H1 (cell line): ENCODE measurements at regions not wholly inside any gene's neighbourhood (a gene's known extent, or its start where the extent isn't known, plus 50 kb on each side); places are given as distances from the start of the nearest gene placed in this dataset.

ENCODE experiments used
- CTCF ChIA-PET: fragments of 300-600 bp; sonication (Branson Sonifier 250); formaldehyde crosslinking; loops from one replicate; lab custom pipeline; 2021; ENCODE audit not compliant: partially characterized antibody; lab: Charles Lee
- POLR2A ChIA-PET: fragments of 300-600 bp; sonication (Branson Sonifier 250); formaldehyde crosslinking; loops from one replicate; lab custom pipeline; 2021; ENCODE audit warnings: inconsistent platforms; ENCODE audit not compliant: partially characterized antibody; lab: Charles Lee
- DNase-seq, 2 experiments: peaks; one replicate each; pipeline versions ENCODE4 v3.0.0 to v3.0.0-alpha.2; 2010 to 2022; ENCODE audit warnings: low spot score in 2 of 2, low read depth in 1 of 2, mixed read lengths in 1 of 2
- FAIRE-seq: peaks from 2 replicates; lab custom pipeline; 2011; peaks lifted over from hg19 to GRCh38; lab: Jason Lieb, UNC
- H2AFZ ChIP-seq: 2 replicates; pipeline ENCODE4 v1.8.1; 2012; ENCODE audit warnings: low read length, inconsistent platforms
- H2AK5ac ChIP-seq: 2 replicates; pipeline ENCODE4 v1.6.1; 2013; ENCODE audit warnings: low read depth, low read length
- H2BK120ac ChIP-seq: replicated peaks from 2 replicates; pipeline ENCODE3; 2013; ENCODE audit warnings: low read depth, low read length, inconsistent platforms
- H2BK12ac ChIP-seq: 2 replicates; pipeline ENCODE4 v1.6.1; 2013; ENCODE audit warnings: low read depth, low read length
- H2BK15ac ChIP-seq: 2 replicates; pipeline ENCODE4 v1.6.1; 2013; ENCODE audit warnings: low read length
- H2BK20ac ChIP-seq: 2 replicates; pipeline ENCODE4 v1.6.1; 2013; ENCODE audit warnings: low read length
- H2BK5ac ChIP-seq: 2 replicates; pipeline ENCODE4 v1.6.1; 2013; ENCODE audit warnings: low read depth, low read length
- H3K14ac ChIP-seq: 2 replicates; pipeline ENCODE4 v1.6.1; 2013; ENCODE audit warnings: inconsistent platforms; ENCODE audit not compliant: insufficient read length
- H3K18ac ChIP-seq: 2 replicates; pipeline ENCODE4 v1.6.1; 2013; ENCODE audit warnings: low read length; ENCODE audit errors: extremely low read depth
- H3K23ac ChIP-seq: 2 replicates; pipeline ENCODE4 v1.6.1; 2013; ENCODE audit warnings: inconsistent platforms; ENCODE audit not compliant: insufficient read length
- H3K23me2 ChIP-seq: 2 replicates; pipeline ENCODE4 v1.6.1; 2013; ENCODE audit warnings: low read depth, low read length
- H3K27ac ChIP-seq: 2 replicates; pipeline ENCODE4 v1.6.1; 2011; ENCODE audit warnings: low read depth, low read length, inconsistent platforms
- H3K27me3 ChIP-seq, 4 experiments: replicated peaks in 1 of 4; 1 replicate in 1 of 4; 2 replicates in 3 of 4; pipeline versions ENCODE4 v1.6.1 to v1.8.1; 2011 to 2013; ENCODE audit warnings: low read length in 3 of 4, mild to moderate bottlenecking in 3 of 4, inconsistent platforms in 2 of 4, mixed read lengths in 2 of 4, moderate library complexity in 1 of 4; ENCODE audit not compliant: control insufficient read depth in 3 of 4, insufficient read depth in 3 of 4; ENCODE audit errors: extremely low read depth in 1 of 4
- H3K36me3 ChIP-seq, 4 experiments: 2 replicates each; pipeline versions ENCODE4 v1.6.1 to v1.8.1; 2011 to 2013; ENCODE audit warnings: mild to moderate bottlenecking in 4 of 4, low read length in 3 of 4, moderate library complexity in 2 of 4, control low read depth in 1 of 4, inconsistent platforms in 1 of 4; ENCODE audit not compliant: insufficient read depth in 4 of 4, control insufficient read depth in 2 of 4
- H3K4ac ChIP-seq: replicated peaks from 2 replicates; pipeline ENCODE3; 2013; ENCODE audit warnings: low read length, low read depth, mixed read lengths, inconsistent platforms; ENCODE audit not compliant: insufficient read length
- H3K4me1 ChIP-seq, 4 experiments: replicated peaks in 1 of 4; 1 replicate in 1 of 4; 2 replicates in 3 of 4; pipeline versions ENCODE4 v1.6.1 to v1.8.1; 2011 to 2013; ENCODE audit warnings: low read length in 3 of 4, inconsistent platforms in 2 of 4, mixed read lengths in 1 of 4; ENCODE audit not compliant: insufficient read depth in 4 of 4, control insufficient read depth in 3 of 4
- H3K4me2 ChIP-seq, 2 experiments: 2 replicates each; pipeline versions ENCODE4 v1.6.1 to v1.8.1; 2011 to 2013; ENCODE audit warnings: low read depth in 2 of 2, low read length in 2 of 2, control low read depth in 1 of 2, inconsistent platforms in 1 of 2, mild to moderate bottlenecking in 1 of 2; ENCODE audit not compliant: insufficient read depth in 1 of 2
- H3K4me3 ChIP-seq, 4 experiments: fragments of 200-600, 300-600 bp in 1 of 4; sonication (generic), shearing (Covaris generic), sonication (Bioruptor Twin) in 1 of 4; 2 replicates each; pipeline versions ENCODE4 v1.5.1 to v1.8.1; 2011 to 2016; ENCODE audit warnings: low read length in 4 of 4, low read depth in 3 of 4, control low read depth in 2 of 4, inconsistent platforms in 2 of 4, mild to moderate bottlenecking in 2 of 4, mixed read lengths in 1 of 4, moderate library complexity in 1 of 4; ENCODE audit not compliant: insufficient read depth in 2 of 4; ENCODE audit errors: extremely low read depth in 1 of 4
- H3K56ac ChIP-seq: replicated peaks from 2 replicates; pipeline ENCODE3; 2013; ENCODE audit warnings: low read depth, mild to moderate bottlenecking, mixed read lengths, low read length, inconsistent platforms; ENCODE audit not compliant: insufficient read length
- H3K79me1 ChIP-seq: 2 replicates; pipeline ENCODE4 v1.6.1; 2013; ENCODE audit warnings: low read depth, low read length, control low read depth
- H3K79me2 ChIP-seq, 2 experiments: 2 replicates each; pipeline versions ENCODE4 v1.6.1 to v1.8.1; 2012 to 2013; ENCODE audit warnings: low read length in 2 of 2, mild to moderate bottlenecking in 2 of 2, inconsistent platforms in 1 of 2; ENCODE audit not compliant: insufficient read depth in 2 of 2, control insufficient read depth in 1 of 2
- H3K9ac ChIP-seq, 4 experiments: replicated peaks in 1 of 4; 1 replicate in 1 of 4; 2 replicates in 3 of 4; pipeline versions ENCODE4 v1.6.1 to v1.8.1; 2011 to 2013; ENCODE audit warnings: low read depth in 3 of 4, low read length in 3 of 4, control low read depth in 2 of 4, mild to moderate bottlenecking in 2 of 4, moderate library complexity in 2 of 4, inconsistent platforms in 1 of 4; ENCODE audit errors: extremely low read depth in 1 of 4
- H3K9me3 ChIP-seq, 2 experiments: 2 replicates each; pipeline versions ENCODE4 v1.6.1 to v1.8.1; 2012 to 2013; ENCODE audit warnings: mild to moderate bottlenecking in 2 of 2, moderate library complexity in 2 of 2, control low read depth in 1 of 2, inconsistent platforms in 1 of 2, low read depth in 1 of 2, low read length in 1 of 2, mixed read lengths in 1 of 2; ENCODE audit not compliant: insufficient read depth in 2 of 2
- H4K20me1 ChIP-seq, 2 experiments: replicated peaks in 1 of 2; 2 replicates each; pipeline versions ENCODE3 to v1.8.1; 2011 to 2013; ENCODE audit warnings: inconsistent platforms in 2 of 2, low read length in 2 of 2, mild to moderate bottlenecking in 1 of 2; ENCODE audit not compliant: insufficient read depth in 2 of 2, control insufficient read depth in 1 of 2
- H4K5ac ChIP-seq: 2 replicates; pipeline ENCODE4 v1.6.1; 2013; ENCODE audit warnings: low read length, low read depth, mixed read lengths, inconsistent platforms; ENCODE audit not compliant: insufficient read length
- H4K8ac ChIP-seq: 2 replicates; pipeline ENCODE4 v1.8.0; 2013; ENCODE audit warnings: mild to moderate bottlenecking, moderate library complexity, low read length, inconsistent platforms; ENCODE audit not compliant: insufficient read depth; ENCODE audit errors: extremely low read depth
- H4K91ac ChIP-seq: replicated peaks from 2 replicates; pipeline ENCODE3; 2013; ENCODE audit warnings: low read length, mixed read lengths, inconsistent platforms; ENCODE audit not compliant: insufficient read length
- ATF3 ChIP-seq: IDR thresholded peaks from 2 replicates; pipeline ENCODE4 v1.6.1; 2011; ENCODE audit warnings: low read depth, mild to moderate bottlenecking, low read length; ENCODE audit not compliant: insufficient read depth
- WGBS, 2 experiments: shearing (Covaris generic) in 1 of 2; methylation state at CpG; one replicate each; pipeline versions ENCODE4 v1.1.6 to v1.1.7; 2013 to 2015; ENCODE audit warnings: low lambda C conversion rate in 2 of 2, mixed read lengths in 2 of 2, inconsistent platforms in 1 of 2, low coverage in 1 of 2, missing lambda C conversion rate in 1 of 2; ENCODE audit not compliant: insufficient replicate concordance in 2 of 2, insufficient coverage in 1 of 2, insufficient read length in 1 of 2; ENCODE audit errors: extremely low coverage in 1 of 2, missing lambda C conversion rate in 1 of 2; 5-methylcytosine and 5-hydroxymethylcytosine counted together

GRCh38 chr5:40312205-40312604 is 367.5 kb upstream of the PTGER4 start:
- H3K23ac ChIP-seq: no peak overlapping the region
- H2BK120ac ChIP-seq: no peak overlapping the region
- H4K20me1 ChIP-seq: no peaks in the 10 kb centered on the region
- no peaks in the 10 kb centered on the region for H3K27me3 ChIP-seq
- no peak for DNase-seq
- H3K14ac ChIP-seq: no peak overlapping the region
- no peaks in the 10 kb centered on the region; the same call in 1 of the 2 replicates for H3K23me2 ChIP-seq
- no peak for TF ChIP-seq ATF3
- TF ChIP-seq, all 59 proteins: peak for 0
- Histone ChIP-seq H2AFZ (no peak overlapping the region), H4K8ac (no peak overlapping the region), H3K79me2 (no peaks in the 10 kb centered on the region), H3K4me2 (no peak overlapping the region), H4K91ac (no peak overlapping the region), H4K5ac (no peak overlapping the region), H3K4ac (no peak overlapping the region), H3K56ac (no peak overlapping the region), H3K18ac (no peak overlapping the region), H3K9me3 (no peaks in the 10 kb centered on the region), H3K4me3 (no peak overlapping the region), H3K9ac (no peak overlapping the region), H3K4me1 (no peaks in the 10 kb centered on the region; a peak in 2 of 7 replicates), H2BK5ac (no peak overlapping the region), H2AK5ac (no peak overlapping the region), H3K36me3 (no peaks in the 10 kb centered on the region), H3K27ac (no peak overlapping the region), H2BK15ac (no peak overlapping the region), H3K79me1 (no peaks in the 10 kb centered on the region), H2BK20ac (no peak overlapping the region), H2BK12ac (no peak overlapping the region)
- FAIRE-seq: no peak
- WGBS, 2 experiments: 46% methylated on average over 2 of the region's 2 CpGs; no CpG with 5 or more reads in 1 of the 2 experiments
- ChIA-PET POLR2A (no interaction called here), CTCF (no interaction called here)
